IMR-90 (cell line): ENCODE measurements at regions not wholly inside any gene's neighbourhood (a gene's known extent, or its start where the extent isn't known, plus 50 kb on each side); places are given as distances from the start of the nearest gene placed in this dataset.

Source experiments
- ATAC-seq: fragments of 200-7000 bp; cut with Tn5 transposase; 2 replicates; pipeline ENCODE4 v1.9.1; 2020; ENCODE audit warnings: low read depth, mild to moderate bottlenecking, moderate library complexity
- BruUV-seq: library from RNA; stranded (reverse); fragments of 400-500 nt; replicated peaks from 2 replicates; lab custom pipeline; 2021; lab: Mats Ljungman, UMichigan
- CTCF ChIA-PET: fragments of 300-600 bp; formaldehyde crosslinking; extraction: SDS; loops from one replicate; lab custom pipeline; 2021; ENCODE audit warnings: antibody characterized with exemption; lab: Yijun Ruan, JAX
- POLR2A ChIA-PET: fragments of 300-600 bp; sonication (Branson Sonifier 250); formaldehyde crosslinking; loops from one replicate; lab custom pipeline; 2022; ENCODE audit warnings: antibody characterized with exemption; ENCODE audit not compliant: unreplicated experiment; lab: Charles Lee
- DNase-seq: peaks from one replicate; pipeline ENCODE4 v3.0.0; 2013
- H2AFZ ChIP-seq: replicated peaks from 2 replicates; pipeline ENCODE3; 2013; ENCODE audit warnings: low read length, mild to moderate bottlenecking; ENCODE audit not compliant: poor library complexity
- H2AK5ac ChIP-seq: 2 replicates; pipeline ENCODE4 v1.6.1; 2013; ENCODE audit warnings: low read depth, low read length, inconsistent platforms
- H2AK9ac ChIP-seq: replicated peaks from 2 replicates; pipeline ENCODE3; 2013; ENCODE audit warnings: mild to moderate bottlenecking, low read depth, low read length, moderate library complexity; ENCODE audit not compliant: poor library complexity
- H2BK120ac ChIP-seq: 2 replicates; pipeline ENCODE4 v1.6.1; 2013; ENCODE audit warnings: low read depth, low read length, inconsistent platforms
- H2BK15ac ChIP-seq: 3 replicates; pipeline ENCODE4 v1.6.1; 2013; ENCODE audit warnings: low read depth, low read length, inconsistent platforms
- H2BK20ac ChIP-seq: 2 replicates; pipeline ENCODE4 v1.6.1; 2013; ENCODE audit warnings: low read depth, mild to moderate bottlenecking, inconsistent platforms, low read length, moderate library complexity
- H2BK5ac ChIP-seq: 2 replicates; pipeline ENCODE4 v1.6.1; 2013; ENCODE audit warnings: mild to moderate bottlenecking, low read depth, low read length, inconsistent platforms; ENCODE audit not compliant: poor library complexity, severe bottlenecking
- H3K14ac ChIP-seq: replicated peaks from 2 replicates; pipeline ENCODE4 v1.6.1; 2013; ENCODE audit warnings: low read depth, low read length, inconsistent platforms
- H3K18ac ChIP-seq: 2 replicates; pipeline ENCODE4 v1.6.1; 2013; ENCODE audit warnings: low read depth, low read length, control low read depth
- H3K23ac ChIP-seq: 2 replicates; pipeline ENCODE4 v1.6.1; 2013; ENCODE audit warnings: low read depth, low read length, inconsistent platforms
- H3K27ac ChIP-seq: 2 replicates; pipeline ENCODE4 v1.5.1; 2013; ENCODE audit warnings: mild to moderate bottlenecking, control low read depth, low read length; ENCODE audit not compliant: insufficient read depth
- H3K27me3 ChIP-seq: 2 replicates; pipeline ENCODE4 v1.6.1; 2013; ENCODE audit warnings: low read length; ENCODE audit not compliant: control insufficient read depth, insufficient read depth
- H3K36me3 ChIP-seq: 2 replicates; pipeline ENCODE4 v1.6.1; 2013; ENCODE audit warnings: low read length, mixed read lengths; ENCODE audit not compliant: control insufficient read depth, insufficient read depth
- H3K4ac ChIP-seq: 2 replicates; pipeline ENCODE4 v1.6.1; 2013; ENCODE audit warnings: low read depth, low read length, inconsistent platforms
- H3K4me1 ChIP-seq: 2 replicates; pipeline ENCODE4 v1.6.1; 2013; ENCODE audit warnings: low read length, mixed read lengths; ENCODE audit not compliant: control insufficient read depth, insufficient read depth
- H3K4me2 ChIP-seq: 2 replicates; pipeline ENCODE4 v1.6.1; 2013; ENCODE audit warnings: low read depth, mild to moderate bottlenecking, control low read depth, low read length, moderate library complexity
- H3K4me3 ChIP-seq: 2 replicates; pipeline ENCODE4 v1.5.1; 2013; ENCODE audit warnings: low read depth, mild to moderate bottlenecking, control low read depth, low read length, moderate library complexity; ENCODE audit not compliant: insufficient read depth
- H3K56ac ChIP-seq: 2 replicates; pipeline ENCODE4 v1.6.1; 2013; ENCODE audit warnings: low read length, inconsistent platforms; ENCODE audit not compliant: insufficient read depth; ENCODE audit errors: extremely low read depth
- H3K79me1 ChIP-seq, 2 experiments: 2 replicates each; pipeline ENCODE4 v1.6.1; 2013; ENCODE audit warnings: low read length in 2 of 2, inconsistent platforms in 1 of 2, low read depth in 1 of 2
- H3K9ac ChIP-seq: 2 replicates; pipeline ENCODE4 v1.6.1; 2013; ENCODE audit warnings: low read depth, low read length, control low read depth
- H3K9me1 ChIP-seq: 2 replicates; pipeline ENCODE4 v1.6.1; 2013; ENCODE audit warnings: low read length, inconsistent platforms; ENCODE audit not compliant: insufficient read depth
- H3K9me3 ChIP-seq: 2 replicates; pipeline ENCODE4 v1.6.1; 2013; ENCODE audit warnings: low read length; ENCODE audit not compliant: control insufficient read depth, insufficient read depth
- H4K20me1 ChIP-seq: 2 replicates; pipeline ENCODE4 v1.6.1; 2013; ENCODE audit warnings: low read length, inconsistent platforms; ENCODE audit not compliant: insufficient read depth
- H4K5ac ChIP-seq: 2 replicates; pipeline ENCODE4 v1.6.1; 2013; ENCODE audit warnings: mild to moderate bottlenecking, low read depth, low read length, control low read depth
- H4K8ac ChIP-seq, 2 experiments: 2 replicates each; pipeline ENCODE4 v1.6.1; 2013; ENCODE audit warnings: low read depth in 2 of 2, low read length in 2 of 2, control low read depth in 1 of 2, inconsistent platforms in 1 of 2
- H4K91ac ChIP-seq: 2 replicates; pipeline ENCODE4 v1.6.1; 2013; ENCODE audit warnings: low read depth, low read length, inconsistent platforms; ENCODE audit not compliant: insufficient read depth
- BHLHE40 ChIP-seq: fragments of 150-350 bp; IDR thresholded peaks from 2 replicates; pipeline ENCODE4 v1.6.1; 2016; ENCODE audit warnings: mild to moderate bottlenecking, low read depth, low read length
- CEBPB ChIP-seq: IDR thresholded peaks from 2 replicates; pipeline ENCODE4 v1.6.1; 2012; ENCODE audit warnings: low read depth, low read length, improper control_type of control experiment
- CHD1 ChIP-seq: IDR thresholded peaks from 2 replicates; pipeline ENCODE4 v1.6.1; 2012; ENCODE audit warnings: low read depth, low read length, improper control_type of control experiment
- CTCF ChIP-seq: conservative IDR thresholded peaks from 2 replicates; pipeline ENCODE4 v1.5.1; 2012; ENCODE audit warnings: mild to moderate bottlenecking, low read depth, low read length, improper control_type of control experiment
- ELK1 ChIP-seq: fragments of 150-350 bp; IDR thresholded peaks from 2 replicates; pipeline ENCODE4 v1.6.1; 2016; ENCODE audit warnings: low read depth, mild to moderate bottlenecking, low read length, moderate library complexity, borderline replicate concordance
- MAFK ChIP-seq: IDR thresholded peaks from 2 replicates; pipeline ENCODE4 v1.6.1; 2012; ENCODE audit warnings: low read depth, low read length, improper control_type of control experiment
- MAZ ChIP-seq: IDR thresholded peaks from 2 replicates; pipeline ENCODE4 v1.6.1; 2012; ENCODE audit warnings: low read depth, mild to moderate bottlenecking, low read length, improper control_type of control experiment, moderate library complexity, borderline replicate concordance
- RCOR1 ChIP-seq: IDR thresholded peaks from 2 replicates; pipeline ENCODE4 v1.6.1; 2012; ENCODE audit warnings: mild to moderate bottlenecking, low read length, improper control_type of control experiment; ENCODE audit not compliant: insufficient replicate concordance
- SMC3 ChIP-seq: fragments of 150-350 bp; IDR thresholded peaks from 2 replicates; pipeline ENCODE4 v1.6.1; 2016; ENCODE audit warnings: low read depth, mild to moderate bottlenecking, antibody characterized with exemption, low read length, moderate library complexity
- USF2 ChIP-seq: fragments of 150-350 bp; IDR thresholded peaks from 2 replicates; pipeline ENCODE4 v1.6.1; 2017; ENCODE audit warnings: mild to moderate bottlenecking, antibody characterized with exemption, low read length, low read depth
- WGBS, 2 experiments: methylation state at CpG; one replicate each; pipeline versions ENCODE4 v1.1.5 to v1.1.7; 2013; ENCODE audit warnings: missing lambda C conversion rate in 2 of 2; ENCODE audit not compliant: insufficient read length in 1 of 2; ENCODE audit errors: extremely low coverage in 2 of 2; 5-methylcytosine and 5-hydroxymethylcytosine counted together
- dilution Hi-C: fragments of 300-500 bp; cut with HindIII; formaldehyde crosslinking; loops from one replicate; pipeline ENCODE4 v1.14.3; 2018; ENCODE audit warnings: low sequenced_read_pairs; ENCODE audit not compliant: unreplicated experiment
- in situ Hi-C: fragments of 300-500 bp; cut with MboI; formaldehyde crosslinking; loops from 3 replicates; pipeline ENCODE4 v1.14.3; 2019; ENCODE audit warnings: low sequenced_read_pairs, inconsistent platforms, mixed read lengths
- intact Hi-C: fragments of 100-400 bp; cut with micrococcal nuclease; formaldehyde crosslinking; loops from 2 replicates; pipeline ENCODE4 v1.10.0; 2022

- Histone ChIP-seq H3K79me1 (no peaks in the 10 kb centered on the region), H3K27ac (no peak overlapping the region), H3K9me3 (no peaks in the 10 kb centered on the region), H3K9me1 (peaks cover under 1% of the 10 kb centered on the region; the same call in 1 of the 2 replicates), H3K4me1 (no peaks in the 10 kb centered on the region), H3K23ac (no peak overlapping the region), H3K27me3 (no peaks in the 10 kb centered on the region), H3K9ac (no peak overlapping the region), H3K4ac (no peak overlapping the region), H2AK5ac (no peak overlapping the region), H3K4me3 (no peak overlapping the region), H3K4me2 (no peak overlapping the region), H3K36me3 (no peaks in the 10 kb centered on the region), H2BK5ac (no peak overlapping the region), H4K5ac (no peak overlapping the region; the same call in 1 of the 2 replicates), H3K14ac (no peak overlapping the region), H2BK15ac (no peak overlapping the region), H2AK9ac (no peak overlapping the region), H3K18ac (no peak overlapping the region), H2BK20ac (no peak overlapping the region), H2AFZ (no peak overlapping the region), H3K56ac (no peak overlapping the region), H4K8ac (no peak overlapping the region), H4K91ac (no peak overlapping the region), H2BK120ac (no peak overlapping the region), H4K20me1 (no peaks in the 10 kb centered on the region)
- ChIA-PET POLR2A (no interaction called here), CTCF (interaction anchor here (0.6 kb wide), 2 partner anchors 174 to 675 kb away, joined by 3 to 4 read pairs; no protein-coding TSS in a partner anchor)
- ATAC-seq, result no peak
- dilution Hi-C loops (no loop called here), in situ Hi-C loops (no loop called here), intact Hi-C loops (no loop called here)
- TF ChIP-seq USF2 (no peak), ELK1 (no peak), MAZ (no peak), CHD1 (no peak), CTCF (no peak), MAFK (no peak), CEBPB (no peak), SMC3 (no peak), RCOR1 (no peak), BHLHE40 (no peak)
- BruUV-seq, result no TSS peak
- no CpG with 5 or more reads among the region's 3 CpGs for WGBS, 2 experiments
- DNase-seq, result no peak
Observed at GRCh38 chr1:218995091-218995665, 178.5 kb upstream of the LYPLAL1 start.
